NCI-H2029 (cell line): ENCODE measurements at regions not wholly inside any gene's neighbourhood (a gene's known extent, or its start where the extent isn't known, plus 50 kb on each side); places are given as distances from the start of the nearest gene placed in this dataset.
"Not testable (repeated sequence)": the region's sequence is repeated elsewhere in the genome, so short reads cannot be mapped to it uniquely, and the experiment has no call there.

Experiments used
- DNase-seq: peaks from one replicate; lab custom pipeline; 2025; lab: John Stamatoyannopoulos, UW

DNA sequence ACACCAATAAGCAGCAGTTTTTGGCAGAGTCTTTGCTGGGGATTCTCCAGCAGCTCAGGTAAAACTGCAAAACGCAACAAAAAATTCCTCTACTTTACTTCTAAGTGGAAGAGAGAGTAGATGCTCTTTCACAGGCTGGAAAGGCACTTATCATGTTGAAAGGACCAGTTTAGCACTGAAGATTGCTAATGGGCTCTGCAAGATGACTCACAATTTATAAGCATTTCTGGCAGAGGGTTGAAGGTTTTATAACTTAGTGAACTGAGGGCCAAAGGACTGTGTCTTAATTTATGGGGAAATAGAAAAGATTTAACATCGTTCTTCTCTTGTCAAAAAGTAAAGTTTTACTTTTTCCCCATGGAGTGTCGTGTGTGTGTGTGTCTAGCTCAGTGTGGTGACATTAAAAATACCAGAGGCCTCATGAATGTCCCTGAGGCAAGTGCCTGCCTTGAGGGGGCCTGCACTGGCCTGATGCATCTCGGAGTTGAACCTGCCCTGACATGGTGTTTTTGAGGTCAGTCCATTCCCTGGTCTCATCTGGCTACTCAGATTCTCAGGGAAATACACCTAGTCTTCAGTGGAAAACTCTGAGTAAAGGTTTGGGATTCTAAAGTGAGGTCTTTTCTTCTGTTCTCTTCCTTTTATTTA lies 1092.0 kb downstream of the NAALADL2 start:
- no peak for DNase-seq

DNA sequence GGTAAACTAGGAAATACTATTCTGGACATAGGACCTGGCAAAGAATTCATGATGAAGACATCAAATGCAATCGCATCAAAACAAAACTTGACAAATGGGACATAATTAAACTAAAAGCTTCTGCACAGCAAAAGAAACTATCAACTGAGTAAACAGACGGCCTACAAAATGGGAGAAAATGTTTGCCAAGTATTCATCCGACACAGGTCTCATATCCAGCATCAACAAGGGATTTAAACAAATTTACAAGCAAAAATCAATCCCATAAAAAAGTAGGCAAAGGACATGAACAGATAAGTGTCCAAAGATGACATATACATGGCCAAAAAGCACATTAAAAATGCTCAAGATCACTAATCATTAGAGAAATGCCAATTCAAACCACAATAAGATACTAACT lies 1088.9 kb downstream of the NAALADL2 start:
- DNase-seq, result no peak

DNA sequence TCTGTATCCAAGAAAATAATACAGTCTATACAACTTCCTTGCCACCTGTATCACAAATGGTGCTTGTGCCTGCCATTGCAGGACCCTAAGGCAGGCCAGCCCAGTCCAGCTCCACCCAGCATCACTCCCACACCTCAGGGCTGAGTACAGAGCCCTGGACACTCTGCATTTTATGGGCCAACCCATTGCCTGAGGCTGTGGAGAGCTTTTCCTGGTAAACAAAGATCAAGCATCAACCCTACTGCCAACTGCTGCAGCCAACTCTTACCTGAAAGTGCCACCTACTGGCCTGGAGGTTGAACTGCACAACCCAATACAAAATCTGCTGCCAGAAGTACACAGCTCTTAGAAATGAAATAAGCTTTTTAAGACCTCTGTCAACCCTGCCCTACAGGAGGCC lies 1082.2 kb downstream of the NAALADL2 start:
- no peak for DNase-seq

DNA sequence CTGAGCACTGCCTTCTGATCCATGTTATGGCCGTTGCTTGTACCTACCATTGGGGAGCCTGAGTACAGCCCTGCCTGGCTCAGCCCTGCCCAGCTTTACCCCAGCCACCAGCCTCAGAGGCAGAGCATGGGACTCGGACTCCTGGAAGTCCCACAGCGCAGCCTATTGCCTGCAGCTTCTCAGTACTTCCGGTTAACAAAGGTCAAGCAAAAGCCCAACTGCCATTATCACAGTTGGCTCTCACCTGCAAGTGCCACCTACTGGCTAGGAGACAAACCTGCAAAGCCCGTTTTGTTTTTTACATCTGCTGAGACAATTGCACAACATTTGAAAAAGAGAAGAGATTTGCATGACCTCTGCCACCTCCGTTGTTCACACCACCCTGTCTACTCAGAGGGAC lies 1081.7 kb downstream of the NAALADL2 start:
- DNase-seq, result no peak

DNA sequence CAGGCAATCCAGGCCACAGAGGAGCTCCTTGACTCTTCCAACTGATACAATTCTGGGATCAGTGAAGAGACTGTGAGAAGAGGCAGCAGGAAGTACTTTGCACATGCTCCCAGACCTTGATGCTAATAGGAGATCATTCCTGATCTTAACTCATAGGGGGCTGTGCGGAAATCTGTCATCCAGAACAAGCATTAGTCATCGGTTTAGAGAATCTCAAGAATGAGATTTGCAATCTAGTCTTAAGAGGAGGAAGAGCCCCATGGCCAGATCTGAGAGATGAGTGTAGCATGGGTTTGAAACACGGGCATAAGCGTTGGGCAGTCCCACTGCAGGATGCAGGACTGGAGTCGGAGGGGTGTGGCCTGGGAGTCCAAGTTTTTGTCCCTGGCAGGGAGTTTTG lies 1081.1 kb downstream of the NAALADL2 start:
- DNase-seq, result no peak

DNA sequence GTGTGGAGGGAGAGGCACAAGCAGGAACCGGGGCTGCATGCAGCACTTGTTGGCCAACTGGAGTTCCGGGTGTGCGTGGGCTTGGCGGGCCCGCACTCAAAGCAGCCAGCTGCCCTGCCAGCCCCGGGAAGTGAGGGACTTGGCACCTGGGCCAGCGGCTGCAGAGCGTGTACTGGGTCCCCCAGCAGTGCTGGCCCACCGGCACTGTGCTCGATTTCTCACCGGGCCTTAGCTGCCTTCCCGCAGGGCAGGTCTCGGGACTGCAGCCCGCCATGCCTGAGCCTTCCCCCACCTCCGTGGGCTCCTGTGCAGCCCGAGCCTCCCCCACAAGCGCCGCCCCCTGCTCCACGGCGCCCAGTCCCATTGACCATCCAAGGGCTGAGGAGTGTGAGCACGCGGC lies 1078.2 kb downstream of the NAALADL2 start:
- DNase-seq, result not testable (repeated sequence)

DNA sequence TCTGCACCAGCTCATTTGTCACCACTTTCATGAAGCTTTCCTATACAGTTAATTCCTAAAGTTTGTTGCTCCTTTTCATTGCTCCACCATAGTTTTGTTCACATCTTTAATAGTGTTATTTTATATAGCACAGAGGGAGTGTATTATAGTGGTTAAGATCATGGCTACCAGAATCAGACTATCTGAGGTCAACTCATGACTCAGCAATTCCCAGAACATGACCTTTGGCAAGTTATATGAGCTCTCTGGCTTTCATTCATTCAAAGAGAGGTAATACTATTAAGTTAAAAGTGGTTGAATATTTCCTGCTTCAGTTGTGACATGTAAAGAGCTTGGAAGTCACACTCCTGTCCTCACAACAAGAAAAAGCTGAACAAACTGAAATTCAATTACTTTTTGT lies 1073.5 kb downstream of the NAALADL2 start:
- no peak for DNase-seq

DNA sequence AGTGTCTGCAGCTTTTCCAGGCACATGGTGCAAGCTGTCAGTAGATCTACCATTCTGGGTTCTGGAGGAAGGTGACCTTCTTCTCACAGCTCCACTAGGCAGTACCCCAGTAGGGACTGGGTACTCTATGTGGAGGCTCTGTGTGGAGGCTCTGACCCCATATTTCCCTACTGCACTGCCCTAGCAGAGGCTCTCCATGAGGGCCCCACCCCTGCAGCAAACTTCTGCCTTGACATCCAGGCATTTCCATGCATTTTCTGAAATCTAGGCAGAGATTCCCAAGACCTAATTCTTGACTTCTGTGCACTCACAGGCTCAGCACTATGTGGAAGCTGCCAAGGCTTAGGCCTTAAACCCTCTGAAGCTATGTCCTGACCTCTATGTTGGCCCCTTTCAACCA lies 1060.0 kb downstream of the NAALADL2 start:
- DNase-seq, result no peak

DNA sequence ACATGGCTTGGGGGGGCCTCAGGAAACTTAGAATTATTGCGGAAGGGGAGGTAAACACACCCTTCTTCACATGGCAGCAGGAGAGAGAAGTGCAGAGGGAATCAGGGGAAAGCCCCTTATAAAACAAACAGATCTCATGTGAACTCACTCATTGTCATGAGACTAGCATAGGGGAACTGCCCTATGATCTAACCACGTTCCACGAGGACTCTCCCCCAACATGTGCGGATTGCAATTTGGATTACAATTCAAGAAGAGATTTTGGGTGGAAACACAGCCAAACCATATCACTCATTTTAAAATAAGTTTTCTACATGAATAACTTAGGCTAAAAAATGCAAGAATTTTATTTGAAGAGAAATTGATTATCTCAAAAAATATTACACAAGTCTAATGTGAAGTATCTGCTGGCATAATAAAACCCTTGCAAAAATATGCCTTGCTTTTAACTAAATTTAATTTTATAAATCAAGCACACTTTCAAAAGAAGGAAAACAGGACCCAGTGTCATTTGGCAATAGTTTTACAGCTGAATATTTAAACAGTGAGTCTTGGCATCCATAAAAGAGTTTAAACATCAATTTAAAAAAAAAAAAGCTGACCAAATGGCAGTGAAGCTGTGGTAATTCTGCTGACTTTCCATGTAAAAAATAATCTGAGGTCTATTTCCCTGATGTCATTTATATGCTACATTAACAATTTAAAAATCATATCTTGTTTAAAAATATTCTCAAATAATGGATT lies 1057.2 kb downstream of the NAALADL2 start:
- no peak for DNase-seq

DNA sequence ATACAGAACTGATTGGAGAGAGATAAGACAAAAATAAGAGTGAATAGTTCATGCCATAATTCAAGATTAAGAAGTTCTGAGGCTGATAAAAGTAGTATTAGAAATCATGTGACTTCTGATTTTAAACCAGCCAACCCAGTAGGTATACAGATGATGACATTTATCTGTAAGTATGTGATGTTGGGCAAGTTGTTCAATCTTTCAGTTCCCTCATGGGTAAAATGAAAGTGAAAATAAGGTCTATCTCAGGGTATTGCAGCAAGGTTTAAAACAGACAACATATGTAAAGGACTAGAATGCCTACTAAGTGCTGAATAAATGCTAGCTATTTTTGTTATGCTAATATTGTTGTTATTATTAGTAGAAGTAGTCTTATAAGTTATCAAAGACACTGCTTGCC lies 1055.7 kb downstream of the NAALADL2 start:
- no peak for DNase-seq

DNA sequence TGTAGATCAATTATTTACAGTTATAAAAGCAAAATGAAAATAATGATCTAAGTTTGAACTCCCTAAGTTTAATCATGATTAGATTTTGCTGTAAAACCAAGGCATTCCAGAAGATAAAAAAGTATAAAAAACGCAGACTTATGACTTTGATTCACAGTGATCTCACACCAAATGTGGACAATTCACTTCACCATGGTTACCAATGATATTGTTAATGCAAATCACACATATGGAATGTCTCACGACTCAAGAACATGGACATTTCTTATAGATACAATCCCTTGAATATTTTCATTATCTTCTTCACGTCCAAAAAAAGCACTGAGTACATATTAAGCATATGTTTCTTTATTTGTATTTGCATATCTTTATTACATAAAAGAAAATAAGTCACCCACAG lies 1054.2 kb downstream of the NAALADL2 start:
- no peak for DNase-seq

DNA sequence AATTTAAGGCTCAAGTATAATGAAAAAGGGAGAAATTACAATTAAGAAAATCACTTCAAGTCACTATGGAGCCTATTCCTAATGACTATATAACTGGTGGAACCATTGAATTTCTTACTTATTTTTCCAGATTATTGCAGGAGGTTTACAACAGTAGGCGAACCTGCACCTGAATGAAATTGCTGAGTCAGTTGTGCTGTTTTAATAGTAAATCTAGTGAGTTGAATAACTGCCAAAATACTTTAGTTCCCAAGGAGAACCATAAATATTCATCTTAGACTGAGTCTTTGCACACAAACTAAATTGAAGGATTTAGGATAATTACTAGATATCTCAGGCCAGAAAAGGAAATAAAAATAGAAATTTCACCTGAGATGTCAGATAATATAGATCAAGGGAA lies 1052.8 kb downstream of the NAALADL2 start:
- no peak for DNase-seq

DNA sequence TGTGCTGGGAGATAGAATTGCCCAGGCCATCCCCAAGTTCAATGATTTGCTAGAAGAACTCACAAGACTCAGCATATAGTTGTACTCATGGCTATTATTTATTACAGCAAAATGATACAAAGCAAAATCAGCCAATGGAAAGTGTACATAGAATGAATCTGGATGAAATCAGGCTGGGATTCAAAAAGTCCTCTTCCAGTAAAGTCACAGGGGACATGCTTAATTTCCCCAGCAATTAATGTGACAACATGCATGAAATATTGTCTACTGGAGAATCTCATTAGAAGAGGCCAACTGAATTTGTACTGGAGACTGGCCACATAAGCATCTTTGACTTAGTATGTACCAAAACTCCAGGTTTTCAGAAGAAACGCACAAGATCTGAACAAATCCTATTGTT lies 1043.1 kb downstream of the NAALADL2 start:
- no peak for DNase-seq

DNA sequence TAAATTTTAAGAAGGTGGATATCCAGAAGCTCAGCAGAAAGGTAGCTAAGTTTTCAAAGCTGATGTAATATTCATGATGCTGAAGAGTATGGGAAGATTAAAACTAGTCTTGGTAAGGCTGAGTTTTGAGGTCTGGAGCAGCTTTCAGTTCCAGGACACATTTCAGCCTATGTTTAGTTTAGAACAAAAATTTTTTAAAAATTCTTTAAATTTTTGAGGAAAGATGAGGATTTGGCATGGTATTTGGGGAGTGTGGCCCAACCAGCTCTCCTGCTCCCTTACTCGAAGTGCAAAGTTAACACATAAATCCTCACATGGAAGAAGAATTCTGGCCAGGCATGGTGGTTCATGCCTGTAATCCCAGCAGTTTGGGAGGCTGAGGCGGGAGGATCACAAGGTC lies 1039.1 kb downstream of the NAALADL2 start:
- DNase-seq, result no peak

DNA sequence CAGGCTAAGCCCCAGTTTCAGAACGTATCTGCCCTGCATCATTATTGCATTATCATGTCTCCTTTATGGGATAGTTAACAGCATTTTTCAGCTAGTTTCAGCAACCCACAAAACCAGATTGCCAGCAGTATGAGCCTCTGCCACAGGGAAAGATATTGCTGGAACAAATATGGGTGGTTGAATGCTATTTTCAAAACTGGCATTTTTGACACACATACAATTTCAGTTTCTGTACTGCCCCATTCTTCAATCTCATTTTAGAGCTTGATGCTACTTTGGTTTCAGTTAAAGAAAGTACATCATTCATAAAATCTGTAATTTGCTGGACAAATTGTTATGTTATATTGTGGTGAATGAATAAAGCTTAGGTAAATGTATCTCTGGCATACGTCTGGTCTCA lies 1037.5 kb downstream of the NAALADL2 start:
- DNase-seq, result no peak

DNA sequence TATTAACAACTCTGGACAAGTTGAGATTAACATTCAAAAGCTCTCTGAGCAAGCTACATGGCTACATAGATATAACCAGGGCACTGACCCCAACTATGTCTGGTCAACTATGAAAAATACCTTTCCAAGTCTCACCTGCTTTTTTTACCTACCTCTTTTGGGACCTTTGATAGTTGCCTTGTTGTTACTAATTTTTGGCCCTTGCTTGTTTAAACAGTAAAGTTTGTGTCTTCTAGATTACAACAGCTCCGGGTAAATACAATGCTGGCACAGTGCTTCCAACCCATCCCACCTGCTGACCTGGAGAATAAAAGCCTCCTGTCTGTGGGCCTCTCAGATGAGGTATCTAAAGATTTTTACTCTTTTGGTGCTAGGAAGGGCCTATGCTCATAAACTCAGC lies 1036.6 kb downstream of the NAALADL2 start:
- no peak for DNase-seq

DNA sequence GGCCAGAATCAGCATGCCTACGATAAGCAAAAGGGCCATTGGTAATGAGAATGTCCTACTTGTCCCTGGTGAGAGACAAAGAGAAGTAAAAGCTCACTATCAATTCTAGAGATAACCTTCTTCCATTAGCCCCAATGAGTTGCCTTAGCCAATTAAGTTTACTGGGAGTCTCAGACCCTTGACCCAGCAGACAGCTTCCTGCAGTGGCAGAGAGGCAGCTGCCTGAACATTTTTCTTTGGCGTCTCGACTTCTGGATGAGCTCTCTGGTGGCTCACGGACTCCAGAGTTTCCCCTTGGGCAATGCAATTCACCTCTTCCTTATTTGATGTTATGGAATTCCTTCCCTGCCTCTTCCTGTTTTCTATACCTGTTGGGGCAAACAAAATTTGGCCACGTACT lies 1034.4 kb downstream of the NAALADL2 start:
- DNase-seq, result no peak

DNA sequence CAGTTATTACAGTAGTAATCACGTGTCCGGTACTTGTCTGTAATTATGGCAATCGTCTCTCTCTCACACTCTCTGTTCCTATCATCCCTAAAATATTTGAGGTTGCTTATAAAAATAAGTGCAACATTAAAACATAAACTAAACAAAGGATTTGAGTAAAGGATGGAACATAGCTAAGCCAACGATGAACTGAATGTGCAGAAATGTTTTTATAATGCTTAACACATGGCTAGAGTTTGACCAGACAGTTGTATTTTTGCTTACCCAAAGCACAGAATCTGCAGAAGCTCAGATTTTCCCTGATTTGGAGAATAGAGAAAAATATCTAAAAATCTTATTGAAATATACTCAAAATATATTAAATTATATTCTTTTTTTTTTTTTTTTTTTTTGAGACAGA lies 1030.9 kb downstream of the NAALADL2 start:
- DNase-seq, result no peak

DNA sequence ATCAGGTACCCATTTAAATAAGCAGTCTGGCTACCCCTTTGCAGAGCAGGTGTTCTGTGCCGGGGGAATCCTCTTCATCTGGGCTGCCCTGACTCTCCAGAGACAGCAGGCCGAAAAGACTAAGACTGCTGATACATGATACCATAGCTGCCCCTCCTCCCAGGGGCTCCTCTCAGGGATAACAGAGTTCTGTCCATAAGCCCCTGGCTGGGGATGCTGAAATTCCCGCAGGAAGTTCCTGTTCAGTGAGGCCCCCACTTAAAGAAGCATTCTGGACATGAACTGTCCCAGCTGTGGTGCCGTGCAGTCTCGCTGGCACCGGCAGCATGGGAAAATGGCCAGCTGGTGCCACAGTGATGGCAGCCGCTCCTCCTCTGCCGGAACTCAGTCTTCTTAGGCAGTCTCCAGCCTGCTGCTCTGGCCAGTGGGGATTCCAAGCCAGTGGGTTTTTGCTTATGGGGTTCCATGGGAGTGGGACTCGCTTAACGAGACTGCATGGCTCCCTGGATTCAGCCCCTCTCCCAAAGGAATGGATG lies 1026.2 kb downstream of the NAALADL2 start:
- no peak for DNase-seq

DNA sequence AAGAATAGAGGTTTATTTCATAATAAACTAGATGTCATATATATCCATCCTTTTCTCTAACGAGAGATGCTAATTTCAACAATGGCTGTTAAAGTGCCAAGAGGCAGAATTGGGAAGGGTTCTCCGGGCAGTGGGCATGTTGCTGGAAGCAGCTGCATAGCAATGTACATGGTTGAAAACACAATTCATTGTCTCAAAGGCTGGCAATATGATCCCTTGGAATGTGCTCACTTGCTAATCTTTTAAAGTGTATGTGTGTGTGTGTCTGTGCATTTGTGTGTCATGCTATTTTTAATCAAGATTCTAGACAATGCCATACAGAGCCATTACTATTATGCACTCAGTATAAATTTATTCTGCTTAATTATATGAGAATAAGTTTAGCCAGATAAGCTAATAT lies 1020.3 kb downstream of the NAALADL2 start:
- DNase-seq, result no peak

DNA sequence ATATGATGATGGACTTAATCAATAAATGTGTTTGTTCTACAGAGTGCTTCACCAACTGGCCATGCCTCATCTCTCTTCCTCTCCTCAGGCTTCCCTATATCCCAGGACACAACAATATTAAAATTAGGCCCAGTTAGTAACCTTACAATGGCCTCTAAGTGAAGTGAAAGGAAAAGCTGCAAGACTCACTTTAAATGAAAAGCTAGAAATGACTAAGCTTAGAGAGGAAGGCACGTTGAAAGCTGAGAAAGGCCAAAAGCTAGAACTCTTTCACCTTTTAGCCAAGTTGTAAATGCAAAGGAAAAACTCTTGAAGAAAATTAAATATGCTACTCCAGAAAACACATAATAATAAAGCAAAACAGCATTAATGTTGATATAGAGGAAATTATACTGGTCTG lies 1010.3 kb downstream of the NAALADL2 start:
- no peak for DNase-seq

DNA sequence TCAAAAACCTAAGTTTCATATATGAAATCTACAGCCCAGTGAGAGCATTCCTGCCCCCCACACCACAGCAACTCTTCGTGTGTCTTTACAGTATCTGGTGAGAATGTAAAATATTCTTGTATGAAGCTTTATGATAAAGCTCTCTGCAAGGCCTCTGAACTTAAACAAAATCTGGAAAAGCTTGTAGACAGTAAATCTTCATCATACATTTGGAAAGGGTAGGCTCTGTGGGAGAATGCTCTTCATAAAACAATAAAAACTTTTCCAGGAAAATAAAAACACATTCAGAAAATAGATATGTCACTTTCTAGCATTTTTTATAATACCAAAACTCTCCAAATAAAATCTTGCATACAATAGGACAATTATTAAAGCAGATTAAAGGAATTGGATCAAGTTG lies 1009.5 kb downstream of the NAALADL2 start:
- DNase-seq, result no peak

DNA sequence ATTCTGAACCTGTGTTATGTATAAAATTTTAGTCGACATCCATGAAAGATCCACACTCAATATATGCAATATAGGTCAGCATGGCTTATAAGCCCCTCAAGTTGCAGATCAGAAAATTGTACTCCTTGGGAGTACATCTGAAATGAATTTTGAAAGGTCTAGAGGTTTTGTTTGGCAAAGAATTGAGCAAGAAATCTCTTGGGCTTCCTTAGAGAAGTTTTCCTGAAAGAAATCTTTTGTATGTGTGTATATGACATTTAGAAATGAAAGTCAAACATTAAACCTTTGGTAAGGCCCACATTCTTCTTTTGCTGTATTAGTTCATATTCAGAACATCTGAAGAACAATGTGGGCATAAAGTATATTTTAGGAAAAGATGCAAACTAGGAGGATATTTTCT lies 1006.6 kb downstream of the NAALADL2 start:
- DNase-seq, result no peak

DNA sequence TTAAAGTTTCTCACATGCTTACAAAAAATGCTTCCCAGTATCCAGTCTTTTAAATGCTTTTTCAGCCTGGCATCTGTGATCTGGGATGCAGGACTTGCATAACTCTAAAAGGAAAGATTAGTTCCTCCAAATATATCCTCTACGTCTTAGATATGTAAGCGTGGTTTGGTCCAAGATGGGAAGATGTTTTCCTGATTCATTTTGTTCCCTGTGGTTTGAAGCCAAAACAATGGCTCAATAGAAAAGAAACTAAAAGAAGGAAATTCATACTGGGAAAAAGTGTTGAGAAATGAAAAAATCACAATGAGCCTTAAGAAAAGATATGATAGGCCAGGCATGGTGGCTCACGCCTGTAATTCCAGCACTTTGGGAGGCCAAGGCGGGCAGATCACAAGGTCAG lies 1002.8 kb downstream of the NAALADL2 start:
- no peak for DNase-seq
